Stimulated activated CD4-positive, alpha-beta T cell treated with anti-CD3 and anti-CD28 coated beads, Interleukin-4, amount 100 ng/mL, for 48 hours (primary cell): ENCODE measurements at regions not wholly inside any gene's neighbourhood (a gene's known extent, or its start where the extent isn't known, plus 50 kb on each side); places are given as distances from the start of the nearest gene placed in this dataset.

Experiments
- DNase-seq, 2 donors: peaks; one replicate each; pipeline ENCODE4 v3.0.0-alpha.2; 2020; ENCODE audit warnings: low read depth in 2 of 2

DNA sequence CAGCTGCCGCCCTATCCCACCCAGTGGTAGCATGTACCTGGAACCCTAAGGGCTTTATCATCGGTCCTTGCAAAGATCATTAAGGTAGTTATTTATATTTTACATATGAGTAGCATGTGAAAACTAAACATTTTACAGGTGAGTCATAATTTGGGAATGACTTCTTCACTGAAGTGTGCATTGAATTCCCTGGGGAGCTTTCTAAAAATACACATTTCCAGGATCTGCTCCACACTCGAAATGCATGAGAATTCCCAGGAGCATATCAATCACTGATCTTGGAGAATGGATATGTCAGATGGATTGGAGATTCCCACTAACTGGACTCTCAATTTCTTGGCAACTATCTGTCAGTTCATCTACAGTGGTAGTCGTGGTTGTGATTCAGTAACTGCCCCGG lies 717.5 kb downstream of the IRX1 start:
- DNase-seq: no peak

DNA sequence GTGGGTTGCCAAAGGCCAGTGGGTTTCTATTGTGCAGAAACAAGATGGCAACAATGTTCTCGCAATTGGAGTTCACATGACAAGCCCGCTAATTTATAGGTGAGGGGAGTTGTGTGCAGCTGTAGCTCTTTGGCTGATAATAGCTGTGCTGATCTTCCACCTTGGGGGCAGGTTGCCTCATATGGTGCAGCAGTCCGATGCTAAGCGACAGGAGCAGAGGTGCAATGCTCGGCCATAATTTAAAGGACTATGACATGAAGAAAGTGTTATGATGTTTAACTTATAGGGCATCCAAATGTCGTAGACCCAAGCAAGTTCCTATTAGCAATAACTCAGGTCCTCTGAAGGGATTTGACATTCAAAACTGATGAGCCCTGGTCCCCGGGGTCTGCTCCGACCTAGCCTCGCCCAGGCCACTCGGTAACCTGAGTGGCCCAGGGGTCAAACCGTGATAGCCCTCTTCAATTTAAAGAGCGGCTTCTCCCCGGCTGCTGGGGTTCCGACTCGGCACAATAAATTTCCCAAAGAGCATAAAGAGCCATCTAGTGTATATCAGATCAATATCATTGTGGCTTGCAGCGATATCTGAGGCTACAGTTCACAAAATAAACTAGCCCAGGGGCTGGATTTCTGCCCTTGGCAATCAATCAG lies 724.0 kb downstream of the IRX1 start:
- no peak for DNase-seq

- DNase-seq: no peak
These were observed 734.7 kb downstream of the IRX1 start for GRCh38 chr5:4330327-4330726.

DNA sequence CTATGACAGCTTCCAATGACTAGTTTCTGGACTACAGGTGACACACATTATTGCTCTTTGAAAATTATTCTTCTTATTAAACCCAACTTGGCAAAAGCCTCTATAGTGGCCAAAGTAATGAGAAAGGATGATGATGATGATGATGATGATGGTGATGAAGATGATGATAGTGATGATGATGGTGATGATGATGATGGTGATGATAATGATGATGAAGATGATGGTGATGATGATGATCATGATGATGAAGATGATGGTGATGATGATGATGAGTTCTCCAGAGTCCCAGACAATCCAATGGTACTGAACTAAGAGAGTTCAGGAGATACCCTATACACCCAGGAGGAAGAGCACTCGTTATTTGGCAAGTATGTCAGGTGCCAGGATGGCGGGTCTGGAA lies 739.4 kb downstream of the IRX1 start:
- no peak for DNase-seq

DNA sequence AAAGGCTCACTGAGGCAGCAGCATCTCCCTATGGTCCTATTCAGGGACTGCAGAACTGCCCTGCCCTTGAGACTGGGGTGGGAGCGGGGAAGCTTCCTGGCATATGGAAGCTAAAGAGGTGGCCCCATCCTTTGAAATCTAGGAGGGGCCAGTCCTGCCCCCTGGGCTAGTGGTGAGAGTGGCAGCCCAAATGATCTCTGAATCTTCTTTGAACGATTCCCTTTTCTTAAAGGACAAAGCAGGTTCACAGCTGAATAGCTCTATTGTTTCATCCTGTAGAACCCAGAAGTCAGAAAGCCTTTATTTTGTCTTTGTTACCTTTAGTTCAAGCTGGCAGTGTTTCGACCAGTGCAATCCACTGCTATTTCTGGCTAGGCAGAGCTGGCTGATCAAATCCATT lies 741.9 kb downstream of the IRX1 start:
- no peak for DNase-seq

DNA sequence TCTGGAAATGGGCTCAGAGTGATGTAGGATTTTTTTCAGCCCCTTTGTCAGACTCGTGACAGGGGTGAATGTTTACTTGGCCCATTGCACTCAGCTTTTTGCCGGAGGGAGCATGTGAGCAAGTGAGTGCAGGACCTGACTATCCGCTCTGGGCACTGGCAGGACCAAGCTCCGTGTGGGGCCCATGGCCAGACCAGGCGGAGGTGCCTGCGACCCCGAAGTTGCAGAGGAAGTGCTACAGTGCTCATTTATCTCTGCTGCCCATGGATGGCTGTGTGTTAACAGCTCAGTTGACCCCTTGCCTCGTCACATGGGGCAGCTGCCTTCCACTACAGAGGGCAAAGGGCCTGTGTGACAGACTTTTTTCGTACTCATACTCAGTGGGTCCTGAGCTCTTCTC lies 744.3 kb downstream of the IRX1 start:
- no peak for DNase-seq

- DNase-seq: no peak
These were observed 750.2 kb downstream of the IRX1 start for GRCh38 chr5:4345850-4346249.

DNA sequence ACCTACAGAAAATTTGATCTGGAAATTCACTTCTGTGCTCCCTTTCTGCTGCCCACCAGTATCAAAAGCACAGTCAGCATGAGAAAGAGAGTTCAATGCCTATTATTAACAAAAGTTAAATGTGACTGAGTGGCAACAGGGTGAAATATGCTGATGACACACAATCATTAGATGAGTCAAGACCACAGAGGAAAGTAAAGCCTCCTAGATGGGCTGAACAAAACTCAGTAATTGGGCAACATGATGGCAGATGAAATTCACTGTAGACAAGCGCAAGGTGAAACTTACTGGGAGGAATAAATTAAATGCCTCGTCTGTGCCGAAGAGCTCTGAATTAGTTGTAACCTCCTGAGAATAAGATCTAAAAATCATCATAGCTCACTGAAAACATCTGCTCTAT lies 752.8 kb downstream of the IRX1 start:
- no peak for DNase-seq

- no peak for DNase-seq
These were observed 753.3 kb downstream of the IRX1 start for GRCh38 chr5:4348919-4349318.

DNA sequence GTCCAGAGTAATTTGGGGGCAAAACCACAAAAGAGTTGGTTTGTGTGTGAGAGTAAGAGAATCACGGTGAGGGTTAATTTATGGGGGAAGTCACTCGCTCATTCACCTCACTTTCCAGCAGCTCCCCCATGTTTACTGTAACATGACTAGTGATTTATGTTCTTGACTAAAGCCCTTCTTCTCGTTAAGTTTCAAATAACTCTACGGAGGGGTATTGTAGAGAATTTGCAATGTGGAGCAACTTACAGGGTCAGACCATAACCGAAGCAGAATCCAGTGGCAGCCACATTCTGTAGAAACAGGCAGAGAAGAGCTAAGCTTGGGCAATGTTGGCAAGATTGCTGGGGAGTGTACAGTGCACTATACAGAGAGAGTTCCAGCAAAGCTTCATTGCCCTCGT lies 760.6 kb downstream of the IRX1 start:
- no peak for DNase-seq

DNA sequence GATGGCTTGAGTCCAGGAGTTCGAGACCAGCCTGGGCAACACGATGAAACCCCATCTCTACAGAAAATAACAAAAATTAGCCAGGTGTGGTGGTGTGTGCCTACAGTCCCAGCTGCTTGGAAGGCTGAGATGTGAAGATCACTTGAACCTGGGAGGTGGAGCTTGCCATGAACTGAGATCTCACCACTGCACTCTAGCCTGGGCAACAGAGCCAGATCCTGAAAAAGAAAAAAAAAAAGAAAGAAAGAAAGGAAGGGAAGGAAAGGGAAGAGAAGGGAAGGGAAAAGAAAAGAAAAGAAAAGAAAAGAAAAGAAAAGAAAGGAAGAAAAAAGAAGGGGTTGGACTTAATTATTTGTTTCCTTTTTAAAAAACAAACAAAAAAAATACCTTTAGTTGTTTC lies 764.2 kb downstream of the IRX1 start:
- DNase-seq: no peak

GRCh38 chr5:4361753-4362152 lies 766.1 kb downstream of the IRX1 start:
- no peak for DNase-seq

DNA sequence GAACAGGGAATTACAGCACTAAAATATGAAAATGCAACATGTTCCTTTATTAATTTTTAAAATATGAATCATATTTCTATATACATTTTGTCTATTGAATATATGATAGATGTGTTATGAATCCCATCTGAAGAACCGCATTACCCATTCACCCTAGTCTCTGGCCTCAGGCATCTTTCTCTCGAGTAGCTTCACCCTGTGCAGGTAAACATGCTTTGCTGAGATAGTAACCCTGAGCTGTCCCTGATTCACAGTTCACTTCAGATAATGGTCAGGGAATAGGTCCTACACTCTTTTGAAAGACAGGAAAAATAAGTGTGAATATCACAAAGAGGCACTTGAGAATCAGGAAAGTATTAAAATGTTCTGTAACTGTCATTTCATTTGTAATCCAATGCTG lies 766.8 kb downstream of the IRX1 start:
- no peak for DNase-seq

GRCh38 chr5:4363045-4363444 lies 767.4 kb downstream of the IRX1 start:
- no peak for DNase-seq

GRCh38 chr5:4366628-4367027 lies 771.0 kb downstream of the IRX1 start:
- no peak for DNase-seq

- DNase-seq: no peak
These were observed 769.9 kb upstream of the ADAMTS16 start for GRCh38 chr5:4370218-4370617.

DNA sequence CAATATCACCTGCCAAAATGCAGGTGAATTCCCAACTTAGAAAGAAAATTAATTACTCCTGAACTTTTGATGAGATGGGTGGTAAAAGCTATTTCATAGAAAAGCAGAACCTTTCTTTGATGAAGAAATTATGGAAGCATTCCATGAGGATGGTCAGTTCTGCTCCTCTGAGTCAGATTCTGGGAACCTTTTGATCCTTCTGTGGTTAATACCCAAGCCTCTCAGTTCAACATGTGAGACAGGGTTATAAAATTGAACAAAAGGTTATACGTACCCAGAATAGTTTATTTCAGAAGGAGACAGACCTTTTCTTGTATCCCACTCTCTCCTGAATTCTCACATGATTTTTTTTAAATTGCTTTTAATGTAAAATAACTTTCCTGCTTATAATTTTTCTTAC lies 767.6 kb upstream of the ADAMTS16 start:
- DNase-seq: no peak

DNA sequence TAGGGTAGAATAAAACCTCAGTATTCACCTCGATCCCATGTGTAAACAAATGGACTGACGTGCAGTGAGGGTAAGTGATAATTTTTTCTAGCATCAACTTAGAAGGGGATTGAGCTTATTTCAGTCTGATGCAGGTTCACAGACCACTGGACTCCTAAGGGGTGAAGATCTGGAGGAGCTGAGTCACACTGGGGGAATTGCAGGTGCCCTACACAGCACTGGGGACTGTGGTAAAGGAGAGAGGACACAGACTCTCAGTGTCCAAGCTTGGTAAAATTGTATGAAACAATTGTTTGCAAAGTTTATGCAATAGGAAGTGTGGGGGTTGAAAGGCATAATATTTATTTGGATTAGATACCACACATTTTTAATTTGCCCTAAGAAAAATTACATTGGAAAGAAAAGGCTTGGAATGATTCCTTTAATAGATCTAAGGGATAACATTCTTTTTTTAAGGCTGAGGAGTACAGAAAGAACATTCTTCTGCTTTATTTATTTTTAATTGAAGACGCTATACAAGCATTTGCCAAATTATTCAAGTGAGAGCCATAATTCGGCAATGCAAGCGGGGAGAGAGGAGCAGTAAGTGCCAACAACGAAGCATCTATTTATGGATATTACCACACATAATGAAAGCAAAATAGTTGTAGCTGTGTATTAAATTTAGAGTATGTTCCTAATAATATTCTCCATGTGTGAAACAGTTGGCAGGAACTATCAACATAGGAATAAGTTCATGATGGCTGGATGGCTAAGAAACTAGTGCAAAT lies 766.9 kb upstream of the ADAMTS16 start:
- DNase-seq: no peak

DNA sequence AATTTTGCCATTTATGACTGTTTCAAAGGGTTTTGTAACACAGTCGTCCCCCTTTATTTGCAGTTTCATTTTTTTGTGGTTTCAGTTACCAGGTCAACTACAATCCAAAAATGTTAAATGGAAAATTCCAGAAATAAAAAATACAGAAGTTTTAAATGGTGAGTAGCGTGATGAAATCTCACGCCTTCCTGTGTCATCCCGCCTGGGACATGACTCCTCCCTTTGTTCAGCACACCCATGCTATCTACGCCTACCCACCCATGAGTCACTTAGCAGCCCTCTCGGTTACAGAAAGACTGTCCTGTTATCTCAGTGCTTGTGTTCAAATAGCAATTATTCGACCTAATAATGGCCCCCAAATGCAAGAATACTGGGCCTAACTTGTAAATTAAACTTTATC lies 765.3 kb upstream of the ADAMTS16 start:
- no peak for DNase-seq

- DNase-seq: no peak
These were observed 764.5 kb upstream of the ADAMTS16 start for GRCh38 chr5:4375640-4376039.

DNA sequence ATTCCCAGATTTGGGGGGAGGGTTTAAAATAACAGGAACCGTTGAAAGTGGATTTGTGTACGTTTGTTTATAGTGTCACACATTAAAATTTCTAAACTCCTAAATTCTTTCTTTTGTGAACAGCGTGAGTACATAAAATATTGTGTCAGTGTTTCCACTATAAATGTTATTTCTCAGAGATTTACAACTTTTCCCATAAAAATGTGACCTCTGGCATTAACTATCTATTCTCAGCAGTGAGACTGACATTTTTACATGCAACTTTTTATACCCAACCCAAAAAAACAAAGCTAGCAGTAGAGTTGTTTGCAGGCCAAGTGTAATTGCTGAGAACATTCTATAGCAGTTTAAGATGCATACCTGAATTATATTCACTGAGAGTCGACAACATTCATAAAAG lies 757.0 kb upstream of the ADAMTS16 start:
- no peak for DNase-seq

GRCh38 chr5:4383518-4384198 lies 756.5 kb upstream of the ADAMTS16 start:
- no peak for DNase-seq

DNA sequence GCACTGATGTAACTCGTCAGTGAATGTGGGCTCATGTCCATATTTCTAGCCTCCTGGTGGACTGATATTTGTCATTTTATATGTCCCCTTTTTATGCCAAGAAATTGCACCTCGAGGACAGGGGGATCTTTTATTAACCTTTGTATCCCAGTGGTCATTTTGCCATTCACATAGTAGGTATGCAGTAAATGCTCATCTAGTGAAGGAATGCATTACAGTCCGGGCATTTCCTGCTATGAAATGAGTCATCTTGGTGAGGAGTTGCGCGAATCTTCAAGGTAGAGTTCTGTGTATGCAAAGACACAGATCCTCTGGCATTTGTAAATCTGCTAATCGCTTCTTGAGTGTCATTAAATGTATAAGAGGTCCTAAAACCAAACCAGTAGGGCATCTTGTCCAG lies 755.5 kb upstream of the ADAMTS16 start:
- DNase-seq: no peak
